ENCODE measurements at regions not wholly inside any gene's neighbourhood (a gene's known extent, or its start where the extent isn't known, plus 50 kb on each side); places are given as distances from the start of the nearest gene placed in this dataset.

- FAIRE-seq, result no peak
Measured at GRCh38 chr14:101377069-101377468, 184.2 kb upstream of the DIO3 start.

GRCh38 chr14:101379842-101380241 lies 181.5 kb upstream of the DIO3 start:
- no peak for FAIRE-seq

- no peak for FAIRE-seq
Measured at GRCh38 chr14:101380512-101380911, 180.8 kb upstream of the DIO3 start.

- FAIRE-seq, result no peak
Measured at GRCh38 chr14:101380940-101381339, 180.4 kb upstream of the DIO3 start.

GRCh38 chr14:101383737-101384338 lies 177.5 kb upstream of the DIO3 start:
- no peak for FAIRE-seq

- FAIRE-seq, result no peak
Measured at GRCh38 chr14:101394374-101394773, 166.9 kb upstream of the DIO3 start.

GRCh38 chr14:101395779-101396178 lies 165.5 kb upstream of the DIO3 start:
- FAIRE-seq, result no peak

- no peak for FAIRE-seq
Measured at GRCh38 chr14:101397206-101397605, 164.1 kb upstream of the DIO3 start.

GRCh38 chr14:101398011-101398410 lies 163.3 kb upstream of the DIO3 start:
- FAIRE-seq, result no peak

- FAIRE-seq, result no peak
Measured at GRCh38 chr14:101399737-101400517, 161.4 kb upstream of the DIO3 start.

- no peak for FAIRE-seq
Measured at GRCh38 chr14:101400830-101401229, 160.5 kb upstream of the DIO3 start.

- FAIRE-seq, result no peak
Measured at GRCh38 chr14:101402936-101403660, 158.2 kb upstream of the DIO3 start.

- no peak for FAIRE-seq
Measured at GRCh38 chr14:101404426-101405170, 156.7 kb upstream of the DIO3 start.

- peak; percentile 53 for FAIRE-seq
Measured at GRCh38 chr14:101405171-101405883, 156.0 kb upstream of the DIO3 start.

GRCh38 chr14:101406921-101407320 lies 154.4 kb upstream of the DIO3 start:
- FAIRE-seq, result no peak

- FAIRE-seq, result no peak
Measured at GRCh38 chr14:101407328-101407727, 154.0 kb upstream of the DIO3 start.

- peak; percentile 97 for FAIRE-seq
Measured at GRCh38 chr14:101408077-101408831, 153.0 kb upstream of the DIO3 start.

GRCh38 chr14:101409006-101409543 lies 152.2 kb upstream of the DIO3 start:
- no peak for FAIRE-seq

- peak; percentile 62 for FAIRE-seq
Measured at GRCh38 chr14:101410126-101410525, 151.2 kb upstream of the DIO3 start.

- FAIRE-seq, result no peak
Measured at GRCh38 chr14:101411151-101411550, 150.1 kb upstream of the DIO3 start.

GRCh38 chr14:101411779-101412178 lies 149.5 kb upstream of the DIO3 start:
- no peak for FAIRE-seq
